Activated T-helper 2 cell treated with anti-CD3 and anti-CD28 coated beads, Interferon-gamma antibody, Interleukin-2, Interleukin-4, amounts not matched to agents 10 μg/mL and 5 μg/mL and 100 μg/mL, durations not matched to agents 14 hours and 24 hours and 36 hours (primary cell): ENCODE measurements at regions not wholly inside any gene's neighbourhood (a gene's known extent, or its start where the extent isn't known, plus 50 kb on each side); places are given as distances from the start of the nearest gene placed in this dataset.
"Not testable (repeated sequence)": the region's sequence is repeated elsewhere in the genome, so short reads cannot be mapped to it uniquely, and the experiment has no call there.

Experiments used
- DNase-seq: peaks from one replicate; pipeline ENCODE4 v3.0.0; 2021; ENCODE audit warnings: low spot score
- H3K27ac Mint-ChIP-seq: one replicate; pipeline ENCODE4 v1.8.0; 2021; ENCODE audit warnings: mixed read lengths
- H3K27me3 Mint-ChIP-seq: one replicate; pipeline ENCODE4 v1.8.0; 2021; ENCODE audit warnings: low read depth, mixed read lengths
- H3K36me3 Mint-ChIP-seq: one replicate; pipeline ENCODE4 v1.8.0; 2021; ENCODE audit warnings: low read depth, mixed read lengths
- H3K4me1 Mint-ChIP-seq: one replicate; pipeline ENCODE4 v1.8.0; 2021; ENCODE audit warnings: low read depth, mixed read lengths
- H3K4me3 Mint-ChIP-seq: one replicate; pipeline ENCODE4 v1.8.0; 2021; ENCODE audit warnings: low read depth, mild to moderate bottlenecking, moderate library complexity, mixed read lengths
- H3K9me3 Mint-ChIP-seq: one replicate; pipeline ENCODE4 v1.8.0; 2021; ENCODE audit warnings: mixed read lengths
- intact Hi-C: fragments of 100-400 bp; cut with micrococcal nuclease; formaldehyde crosslinking; loops from one replicate; pipeline ENCODE4 v1.15.1; 2023

- intact Hi-C loops: no loop called here
These were observed 632.5 kb upstream of the ST8SIA4 start for GRCh38 chr5:101535626-101536025.

GRCh38 chr5:101534491-101535110 is 631.5 kb upstream of the ST8SIA4 start:
- Mint-ChIP-seq H3K4me3 (no peak overlapping the region), H3K27me3 (no peaks in the 10 kb centered on the region), H3K4me1 (no peaks in the 10 kb centered on the region), H3K36me3 (no peaks in the 10 kb centered on the region), H3K9me3 (peaks cover 7% of the 10 kb centered on the region), H3K27ac (no peak overlapping the region)
- intact Hi-C loops: no loop called here
- DNase-seq: no peak

More at GRCh38 chr5:101535626-101536025, 632.5 kb upstream of the ST8SIA4 start:
- Mint-ChIP-seq H3K4me3 (no peak overlapping the region), H3K27ac (no peak overlapping the region), H3K36me3 (no peaks in the 10 kb centered on the region), H3K4me1 (no peaks in the 10 kb centered on the region), H3K27me3 (no peaks in the 10 kb centered on the region), H3K9me3 (peaks cover 3% of the 10 kb centered on the region)
- no peak for DNase-seq

- peaks cover 13% of the 10 kb centered on the region for H3K9me3 Mint-ChIP-seq
- DNase-seq: no peak
- H3K36me3 Mint-ChIP-seq: no peaks in the 10 kb centered on the region
- H3K4me1 Mint-ChIP-seq: no peaks in the 10 kb centered on the region
- intact Hi-C loops: no loop called here
- no peak overlapping the region for H3K4me3 Mint-ChIP-seq
- no peaks in the 10 kb centered on the region for H3K27me3 Mint-ChIP-seq
- H3K27ac Mint-ChIP-seq: no peak overlapping the region
These were observed 629.3 kb upstream of the ST8SIA4 start for GRCh38 chr5:101532430-101532829.

- Mint-ChIP-seq H3K36me3 (no peaks in the 10 kb centered on the region), H3K9me3 (peaks cover 11% of the 10 kb centered on the region), H3K4me1 (no peaks in the 10 kb centered on the region), H3K27me3 (no peaks in the 10 kb centered on the region), H3K27ac (no peak overlapping the region), H3K4me3 (no peak overlapping the region)
- intact Hi-C loops: no loop called here
- no peak for DNase-seq
These were observed 627.9 kb upstream of the ST8SIA4 start for GRCh38 chr5:101531026-101531425.

GRCh38 chr5:101529094-101529493 is 626.0 kb upstream of the ST8SIA4 start:
- H3K9me3 Mint-ChIP-seq: peaks cover 11% of the 10 kb centered on the region
- intact Hi-C loops, H3K4me1 Mint-ChIP-seq, H3K36me3 Mint-ChIP-seq, H3K4me3 Mint-ChIP-seq, H3K27ac Mint-ChIP-seq, DNase-seq, H3K27me3 Mint-ChIP-seq: not testable (repeated sequence)

- no peaks in the 10 kb centered on the region for H3K27me3 Mint-ChIP-seq
- DNase-seq: no peak
- H3K9me3 Mint-ChIP-seq: peaks cover 15% of the 10 kb centered on the region
- no peaks in the 10 kb centered on the region for H3K4me1 Mint-ChIP-seq
- no peak overlapping the region for H3K27ac Mint-ChIP-seq
- H3K36me3 Mint-ChIP-seq: no peaks in the 10 kb centered on the region
- intact Hi-C loops: no loop called here
- no peak overlapping the region for H3K4me3 Mint-ChIP-seq
These were observed 617.3 kb upstream of the ST8SIA4 start for GRCh38 chr5:101520417-101520816.

- no peak overlapping the region for H3K4me3 Mint-ChIP-seq
- no peak overlapping the region for H3K27ac Mint-ChIP-seq
- intact Hi-C loops: no loop called here
- no peaks in the 10 kb centered on the region for H3K27me3 Mint-ChIP-seq
- no peaks in the 10 kb centered on the region for H3K36me3 Mint-ChIP-seq
- DNase-seq: no peak
- H3K9me3 Mint-ChIP-seq: peaks cover 11% of the 10 kb centered on the region
- no peaks in the 10 kb centered on the region for H3K4me1 Mint-ChIP-seq
These were observed 614.7 kb upstream of the ST8SIA4 start for GRCh38 chr5:101517795-101518194.

- Mint-ChIP-seq H3K9me3 (peaks cover 4% of the 10 kb centered on the region), H3K27ac (no peak overlapping the region), H3K4me3 (no peak overlapping the region), H3K36me3 (no peaks in the 10 kb centered on the region), H3K27me3 (no peaks in the 10 kb centered on the region), H3K4me1 (no peaks in the 10 kb centered on the region)
- DNase-seq: no peak
- intact Hi-C loops: no loop called here
These were observed 612.6 kb upstream of the ST8SIA4 start for GRCh38 chr5:101515721-101516120.

GRCh38 chr5:101505891-101506570 is 602.9 kb upstream of the ST8SIA4 start:
- no peak overlapping the region for H3K27ac Mint-ChIP-seq
- no peak for DNase-seq
- no peaks in the 10 kb centered on the region for H3K4me1 Mint-ChIP-seq
- no peak overlapping the region for H3K4me3 Mint-ChIP-seq
- H3K27me3 Mint-ChIP-seq: no peaks in the 10 kb centered on the region
- H3K36me3 Mint-ChIP-seq: no peaks in the 10 kb centered on the region
- intact Hi-C loops: no loop called here
- peaks cover 29% of the 10 kb centered on the region for H3K9me3 Mint-ChIP-seq

- DNase-seq: no peak
- H3K36me3 Mint-ChIP-seq: no peaks in the 10 kb centered on the region
- H3K9me3 Mint-ChIP-seq: no peaks in the 10 kb centered on the region
- H3K27me3 Mint-ChIP-seq: no peaks in the 10 kb centered on the region
- intact Hi-C loops: no loop called here
- no peak overlapping the region for H3K27ac Mint-ChIP-seq
- no peak overlapping the region for H3K4me3 Mint-ChIP-seq
- no peaks in the 10 kb centered on the region for H3K4me1 Mint-ChIP-seq
These were observed 579.8 kb upstream of the ST8SIA4 start for GRCh38 chr5:101482931-101483330.

GRCh38 chr5:101473483-101473882 is 570.4 kb upstream of the ST8SIA4 start:
- DNase-seq: no peak
- Mint-ChIP-seq H3K9me3 (no peaks in the 10 kb centered on the region), H3K36me3 (no peaks in the 10 kb centered on the region), H3K4me1 (no peaks in the 10 kb centered on the region), H3K27ac (no peak overlapping the region), H3K27me3 (no peaks in the 10 kb centered on the region), H3K4me3 (no peak overlapping the region)
- intact Hi-C loops: no loop called here

GRCh38 chr5:101461455-101461854 is 558.4 kb upstream of the ST8SIA4 start:
- DNase-seq: no peak
- Mint-ChIP-seq H3K9me3 (no peaks in the 10 kb centered on the region), H3K4me3 (no peak overlapping the region), H3K36me3 (no peaks in the 10 kb centered on the region), H3K27ac (no peak overlapping the region), H3K27me3 (no peaks in the 10 kb centered on the region), H3K4me1 (no peaks in the 10 kb centered on the region)
- intact Hi-C loops: no loop called here

GRCh38 chr5:101458587-101458986 is 555.5 kb upstream of the ST8SIA4 start:
- Mint-ChIP-seq H3K27me3 (no peaks in the 10 kb centered on the region), H3K36me3 (no peaks in the 10 kb centered on the region), H3K27ac (no peak overlapping the region), H3K4me3 (no peak overlapping the region), H3K9me3 (no peaks in the 10 kb centered on the region), H3K4me1 (no peaks in the 10 kb centered on the region)
- no peak for DNase-seq
- intact Hi-C loops: no loop called here
